BJ (cell line): ENCODE measurements at regions not wholly inside any gene's neighbourhood (a gene's known extent, or its start where the extent isn't known, plus 50 kb on each side); places are given as distances from the start of the nearest gene placed in this dataset.

Experiments
- CTCF ChIA-PET: fragments of 350-600 bp; formaldehyde crosslinking; extraction: SDS; loops from one replicate; lab custom pipeline; 2021; ENCODE audit warnings: antibody characterized with exemption, inconsistent platforms; lab: Yijun Ruan, JAX
- POLR2A ChIA-PET: fragments of 300-600 bp; sonication (Branson Sonifier 250); formaldehyde crosslinking; extraction: SDS; loops from one replicate; lab custom pipeline; 2021; ENCODE audit warnings: antibody characterized with exemption; lab: Charles Lee
- DNase-seq: peaks from one replicate; pipeline ENCODE4 v3.0.0-alpha.2; 2011; ENCODE audit warnings: low read depth
- H3K27me3 ChIP-seq: 2 replicates; pipeline ENCODE4 v1.6.0; 2011; ENCODE audit warnings: low read length; ENCODE audit not compliant: control insufficient read depth, insufficient read depth
- H3K36me3 ChIP-seq: 2 replicates; pipeline ENCODE4 v1.5.1; 2011; ENCODE audit warnings: low read length; ENCODE audit not compliant: control insufficient read depth, insufficient read depth
- H3K4me3 ChIP-seq: 2 replicates; pipeline ENCODE4 v1.5.1; 2011; ENCODE audit warnings: low read depth, mild to moderate bottlenecking, control low read depth, low read length
- TF ChIP-seq, protein P1 (sequence below): IDR thresholded peaks from 2 replicates; pipeline ENCODE4 v1.5.1; 2011; ENCODE audit warnings: low read depth, mild to moderate bottlenecking, control low read depth, inconsistent platforms, low read length, moderate library complexity; ENCODE audit not compliant: insufficient read depth

DNA sequence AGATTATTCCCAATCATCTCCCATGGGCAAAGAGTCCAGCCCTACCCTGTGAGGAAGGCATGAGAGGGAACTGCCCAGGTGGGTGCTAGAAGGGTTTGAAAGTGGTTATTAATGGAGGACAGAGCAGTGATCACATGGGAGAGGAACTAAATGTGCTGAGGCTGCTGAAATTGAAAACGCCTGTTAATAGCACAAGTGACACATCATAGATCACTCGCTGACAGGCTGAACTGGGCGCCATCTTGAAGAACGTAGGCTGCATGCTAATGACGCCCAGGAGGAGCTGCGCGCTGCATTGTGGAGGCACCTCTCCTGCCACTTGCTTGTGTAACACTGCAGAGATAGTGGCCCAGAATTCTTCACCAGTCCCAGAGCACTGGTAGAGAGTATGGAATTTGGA is 182.9 kb downstream of the KCNA5 start:
- ChIA-PET POLR2A (no interaction called here), CTCF (interaction anchor here (1.1 kb wide), 1 partner anchor 15 kb away, joined by 3 read pairs; no protein-coding TSS in a partner anchor)
- no peak for DNase-seq
- Histone ChIP-seq H3K27me3 (no peaks in the 10 kb centered on the region), H3K36me3 (no peaks in the 10 kb centered on the region), H3K4me3 (no peak overlapping the region)
- TF ChIP-seq, protein P1, sequence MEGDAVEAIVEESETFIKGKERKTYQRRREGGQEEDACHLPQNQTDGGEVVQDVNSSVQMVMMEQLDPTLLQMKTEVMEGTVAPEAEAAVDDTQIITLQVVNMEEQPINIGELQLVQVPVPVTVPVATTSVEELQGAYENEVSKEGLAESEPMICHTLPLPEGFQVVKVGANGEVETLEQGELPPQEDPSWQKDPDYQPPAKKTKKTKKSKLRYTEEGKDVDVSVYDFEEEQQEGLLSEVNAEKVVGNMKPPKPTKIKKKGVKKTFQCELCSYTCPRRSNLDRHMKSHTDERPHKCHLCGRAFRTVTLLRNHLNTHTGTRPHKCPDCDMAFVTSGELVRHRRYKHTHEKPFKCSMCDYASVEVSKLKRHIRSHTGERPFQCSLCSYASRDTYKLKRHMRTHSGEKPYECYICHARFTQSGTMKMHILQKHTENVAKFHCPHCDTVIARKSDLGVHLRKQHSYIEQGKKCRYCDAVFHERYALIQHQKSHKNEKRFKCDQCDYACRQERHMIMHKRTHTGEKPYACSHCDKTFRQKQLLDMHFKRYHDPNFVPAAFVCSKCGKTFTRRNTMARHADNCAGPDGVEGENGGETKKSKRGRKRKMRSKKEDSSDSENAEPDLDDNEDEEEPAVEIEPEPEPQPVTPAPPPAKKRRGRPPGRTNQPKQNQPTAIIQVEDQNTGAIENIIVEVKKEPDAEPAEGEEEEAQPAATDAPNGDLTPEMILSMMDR: no peak

DNA sequence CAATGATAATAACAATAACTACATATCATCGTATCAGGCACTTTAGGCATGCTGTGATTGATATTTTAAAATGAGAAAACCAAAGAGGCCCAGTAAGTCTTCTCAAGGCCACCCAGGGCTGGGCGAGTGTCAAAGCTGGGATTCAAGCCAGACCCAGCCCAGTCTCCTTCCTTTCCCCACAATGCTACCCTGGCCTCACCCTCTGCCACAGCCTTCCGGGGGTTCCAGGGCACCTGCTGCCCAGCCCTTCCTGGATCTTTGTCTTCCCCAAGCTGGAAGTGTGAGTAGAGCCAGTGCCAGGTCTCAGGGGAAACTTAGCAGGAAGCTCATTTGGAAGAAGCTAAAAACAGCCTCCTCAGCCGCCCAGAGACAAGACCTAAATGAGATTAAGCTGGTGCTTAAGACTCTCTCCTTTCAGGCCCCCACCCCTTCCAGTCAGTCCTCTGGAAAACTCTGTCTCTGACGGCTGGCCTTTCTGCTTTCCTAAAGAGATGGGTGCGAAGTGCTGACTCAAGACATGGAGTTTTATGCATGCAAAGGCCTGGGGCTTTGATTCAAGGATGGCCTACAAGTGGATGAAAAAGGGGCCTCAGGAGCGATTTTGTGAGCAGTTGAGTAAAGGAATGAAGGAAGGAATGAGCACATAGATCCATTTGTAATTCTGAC is 184.2 kb downstream of the KCNA5 start:
- ChIA-PET POLR2A (no interaction called here), CTCF (interaction anchor here (0.7 kb wide), 1 partner anchor 191 kb away, joined by 3 read pairs; no protein-coding TSS in a partner anchor)
- no peak for DNase-seq
- H3K4me3 ChIP-seq: no peak overlapping the region
- no peaks in the 10 kb centered on the region for H3K27me3 ChIP-seq
- H3K36me3 ChIP-seq: no peaks in the 10 kb centered on the region
- TF ChIP-seq, protein P1: no peak

DNA sequence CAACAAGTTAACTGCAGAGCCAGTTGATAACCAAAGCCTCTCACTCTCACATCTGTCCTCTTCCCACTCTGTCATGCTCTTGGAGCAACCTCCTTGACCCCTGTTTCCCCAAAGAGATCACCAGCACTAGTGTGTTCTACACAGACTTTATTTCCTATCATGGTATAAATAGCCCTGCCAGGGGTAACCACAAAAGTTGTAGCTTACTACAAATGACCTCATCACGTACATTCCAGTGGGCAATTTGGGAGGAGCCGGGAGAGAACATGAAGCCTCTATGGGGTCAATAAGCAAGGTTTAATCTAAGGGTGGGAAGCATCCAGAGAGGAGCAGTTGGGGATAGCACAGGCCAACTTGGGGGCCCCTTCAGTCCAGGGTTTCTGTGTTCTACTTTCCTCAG is 186.5 kb downstream of the KCNA5 start:
- ChIA-PET CTCF (interaction anchor here (1.1 kb wide), 1 partner anchor 23 kb away, joined by 3 read pairs; no protein-coding TSS in a partner anchor), POLR2A (no interaction called here)
- DNase-seq: no peak
- no peaks in the 10 kb centered on the region for H3K27me3 ChIP-seq
- H3K4me3 ChIP-seq: no peak overlapping the region
- TF ChIP-seq, protein P1: no peak
- H3K36me3 ChIP-seq: no peaks in the 10 kb centered on the region

DNA sequence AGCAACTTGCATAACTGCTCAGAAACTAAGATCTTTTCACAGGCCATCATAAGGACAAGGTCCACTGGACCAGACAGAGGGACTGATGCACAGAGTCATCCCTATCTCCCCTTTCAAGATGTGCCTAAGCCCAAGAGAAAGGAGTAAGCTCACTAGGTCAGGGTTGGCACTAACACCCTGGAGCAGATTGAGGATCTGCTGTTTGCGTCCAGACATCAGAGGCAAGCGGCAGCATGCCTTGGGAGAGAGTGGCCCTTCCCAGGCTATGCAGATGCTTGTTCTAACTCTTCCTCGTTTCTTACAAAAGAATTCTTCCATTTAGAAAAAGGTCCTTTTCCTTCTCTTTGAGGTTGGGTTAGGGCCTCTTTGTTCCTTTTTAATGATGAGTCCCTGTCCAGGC is 187.2 kb downstream of the KCNA5 start:
- H3K4me3 ChIP-seq: no peak overlapping the region
- ChIA-PET POLR2A (no interaction called here), CTCF (interaction anchor here (1.1 kb wide), 1 partner anchor 23 kb away, joined by 3 read pairs; no protein-coding TSS in a partner anchor)
- H3K36me3 ChIP-seq: no peaks in the 10 kb centered on the region
- DNase-seq: no peak
- H3K27me3 ChIP-seq: no peaks in the 10 kb centered on the region
- TF ChIP-seq, protein P1: no peak

DNA sequence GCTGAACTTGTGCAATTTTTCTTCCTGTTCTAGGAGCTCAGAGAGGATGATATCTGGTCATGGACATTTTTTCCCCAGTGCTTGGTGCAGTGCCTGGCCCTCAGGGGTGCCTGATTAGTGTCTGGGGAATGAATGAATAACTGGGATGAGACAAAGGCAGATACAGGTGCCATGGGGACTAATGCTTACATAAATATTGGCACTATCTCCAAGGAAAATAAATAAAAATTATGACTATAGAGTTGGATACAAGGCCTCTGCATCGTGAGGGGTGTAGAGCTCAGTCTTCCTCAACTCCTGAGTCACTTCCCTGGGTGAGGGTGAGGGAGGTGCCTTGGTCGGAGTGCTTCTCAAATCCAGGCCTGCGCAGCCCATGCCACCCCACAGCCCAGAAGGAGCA is 188.6 kb downstream of the KCNA5 start:
- POLR2A ChIA-PET: no interaction called here
- Histone ChIP-seq H3K36me3 (no peaks in the 10 kb centered on the region), H3K4me3 (no peak overlapping the region), H3K27me3 (no peaks in the 10 kb centered on the region)
- CTCF ChIA-PET: no interaction called here
- no peak for DNase-seq
- TF ChIP-seq, protein P1: no peak
